Endodermal cell (in vitro differentiated cells): ENCODE measurements at regions not wholly inside any gene's neighbourhood (a gene's known extent, or its start where the extent isn't known, plus 50 kb on each side); places are given as distances from the start of the nearest gene placed in this dataset.

Experiments used
- DNase-seq: peaks from one replicate; pipeline ENCODE4 v3.0.0-alpha.2; 2017
- H3K27ac ChIP-seq: 2 replicates; pipeline ENCODE4 v1.5.1; 2013; ENCODE audit warnings: mild to moderate bottlenecking, low read depth, low read length, moderate library complexity
- H3K27me3 ChIP-seq: 2 replicates; pipeline ENCODE4 v1.6.1; 2013; ENCODE audit warnings: mild to moderate bottlenecking, low read length, moderate library complexity; ENCODE audit not compliant: insufficient read depth, control insufficient read depth, poor library complexity, severe bottlenecking
- H3K36me3 ChIP-seq: 2 replicates; pipeline ENCODE4 v1.7.0; 2013; ENCODE audit warnings: mild to moderate bottlenecking, low read length, moderate library complexity; ENCODE audit not compliant: control insufficient read depth, insufficient read depth
- H3K4me1 ChIP-seq: one replicate; pipeline ENCODE4 v1.7.0; 2013; ENCODE audit warnings: low read length; ENCODE audit not compliant: control insufficient read depth, insufficient read depth
- H3K4me3 ChIP-seq: 2 replicates; pipeline ENCODE4 v1.5.1; 2013; ENCODE audit warnings: mild to moderate bottlenecking, low read length, moderate library complexity
- H3K9ac ChIP-seq: 2 replicates; pipeline ENCODE4 v1.6.1; 2013; ENCODE audit warnings: mild to moderate bottlenecking, low read length, moderate library complexity; ENCODE audit not compliant: poor library complexity, severe bottlenecking; ENCODE audit errors: extremely low read depth
- H3K9me3 ChIP-seq: 2 replicates; pipeline ENCODE4 v1.6.1; 2013; ENCODE audit warnings: mild to moderate bottlenecking, low read length, moderate library complexity; ENCODE audit not compliant: control insufficient read depth
- H3K27ac Mint-ChIP-seq: 2 replicates; pipeline ENCODE4 v1.8.0; 2020; ENCODE audit warnings: mixed read lengths
- H3K27me3 Mint-ChIP-seq: 2 replicates; pipeline ENCODE4 v1.8.0; 2021; ENCODE audit warnings: mild to moderate bottlenecking, mixed read lengths; ENCODE audit not compliant: insufficient read depth
- H3K36me3 Mint-ChIP-seq: 2 replicates; pipeline ENCODE4 v1.8.0; 2020; ENCODE audit warnings: low read depth, mixed read lengths
- H3K4me1 Mint-ChIP-seq: 2 replicates; pipeline ENCODE4 v1.8.0; 2020; ENCODE audit warnings: mixed read lengths
- H3K4me3 Mint-ChIP-seq: 2 replicates; pipeline ENCODE4 v1.8.0; 2020; ENCODE audit warnings: mild to moderate bottlenecking, moderate library complexity, mixed read lengths
- H3K9me3 Mint-ChIP-seq: 2 replicates; pipeline ENCODE4 v1.8.0; 2020; ENCODE audit warnings: mild to moderate bottlenecking, mixed read lengths
- WGBS, 2 experiments: methylation state at CpG; one replicate each; pipeline versions ENCODE4 v1.1.5 to v1.1.7; 2013; ENCODE audit warnings: missing lambda C conversion rate in 2 of 2, mixed read lengths in 1 of 2; ENCODE audit not compliant: insufficient coverage in 1 of 2, insufficient read length in 1 of 2; 5-methylcytosine and 5-hydroxymethylcytosine counted together
- TF ChIP-seq, protein P1 (sequence below): fragments of 200-600 bp; sonication (generic); conservative IDR thresholded peaks from 2 replicates; pipeline ENCODE4 v1.5.0; 2021; ENCODE audit warnings: antibody characterized with exemption, mild to moderate bottlenecking

DNA sequence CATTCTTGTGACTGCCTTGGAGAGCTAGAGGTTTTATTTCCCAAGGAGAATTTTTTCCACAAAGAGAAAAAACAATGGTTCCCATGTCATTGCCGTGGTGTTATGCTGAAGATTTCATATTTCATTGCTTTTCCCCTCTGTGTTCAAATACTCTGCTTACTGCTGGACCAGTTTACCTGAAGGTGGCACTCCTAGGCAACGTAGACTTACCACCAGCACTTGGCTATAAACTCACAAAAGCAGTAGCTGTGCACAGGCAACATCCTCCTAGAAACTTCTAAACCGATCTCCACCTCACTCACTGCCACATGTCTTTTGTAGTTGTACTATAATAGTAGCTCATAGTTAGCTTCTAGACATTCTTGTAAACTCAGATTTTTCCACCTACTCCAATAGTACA lies 1319.7 kb upstream of the CRIM1 start:
- H3K27ac Mint-ChIP-seq = no peak overlapping the region
- no peak overlapping the region for H3K4me3 Mint-ChIP-seq
- no peaks in the 10 kb centered on the region for H3K27me3 Mint-ChIP-seq
- Histone ChIP-seq H3K9ac (no peak overlapping the region), H3K36me3 (no peaks in the 10 kb centered on the region), H3K9me3 (peaks cover 5% of the 10 kb centered on the region), H3K4me1 (no peaks in the 10 kb centered on the region), H3K27ac (no peak overlapping the region), H3K27me3 (no peaks in the 10 kb centered on the region), H3K4me3 (no peak overlapping the region)
- peak; percentile 32 for DNase-seq
- H3K36me3 Mint-ChIP-seq = no peaks in the 10 kb centered on the region
- H3K4me1 Mint-ChIP-seq = no peaks in the 10 kb centered on the region
- WGBS, 2 experiments = 80 to 95% methylated on average over 1 to 3 of the region's 3 CpGs
- TF ChIP-seq, protein P1, sequence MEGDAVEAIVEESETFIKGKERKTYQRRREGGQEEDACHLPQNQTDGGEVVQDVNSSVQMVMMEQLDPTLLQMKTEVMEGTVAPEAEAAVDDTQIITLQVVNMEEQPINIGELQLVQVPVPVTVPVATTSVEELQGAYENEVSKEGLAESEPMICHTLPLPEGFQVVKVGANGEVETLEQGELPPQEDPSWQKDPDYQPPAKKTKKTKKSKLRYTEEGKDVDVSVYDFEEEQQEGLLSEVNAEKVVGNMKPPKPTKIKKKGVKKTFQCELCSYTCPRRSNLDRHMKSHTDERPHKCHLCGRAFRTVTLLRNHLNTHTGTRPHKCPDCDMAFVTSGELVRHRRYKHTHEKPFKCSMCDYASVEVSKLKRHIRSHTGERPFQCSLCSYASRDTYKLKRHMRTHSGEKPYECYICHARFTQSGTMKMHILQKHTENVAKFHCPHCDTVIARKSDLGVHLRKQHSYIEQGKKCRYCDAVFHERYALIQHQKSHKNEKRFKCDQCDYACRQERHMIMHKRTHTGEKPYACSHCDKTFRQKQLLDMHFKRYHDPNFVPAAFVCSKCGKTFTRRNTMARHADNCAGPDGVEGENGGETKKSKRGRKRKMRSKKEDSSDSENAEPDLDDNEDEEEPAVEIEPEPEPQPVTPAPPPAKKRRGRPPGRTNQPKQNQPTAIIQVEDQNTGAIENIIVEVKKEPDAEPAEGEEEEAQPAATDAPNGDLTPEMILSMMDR = peak; percentile 52
- peaks cover 18% of the 10 kb centered on the region for H3K9me3 Mint-ChIP-seq

DNA sequence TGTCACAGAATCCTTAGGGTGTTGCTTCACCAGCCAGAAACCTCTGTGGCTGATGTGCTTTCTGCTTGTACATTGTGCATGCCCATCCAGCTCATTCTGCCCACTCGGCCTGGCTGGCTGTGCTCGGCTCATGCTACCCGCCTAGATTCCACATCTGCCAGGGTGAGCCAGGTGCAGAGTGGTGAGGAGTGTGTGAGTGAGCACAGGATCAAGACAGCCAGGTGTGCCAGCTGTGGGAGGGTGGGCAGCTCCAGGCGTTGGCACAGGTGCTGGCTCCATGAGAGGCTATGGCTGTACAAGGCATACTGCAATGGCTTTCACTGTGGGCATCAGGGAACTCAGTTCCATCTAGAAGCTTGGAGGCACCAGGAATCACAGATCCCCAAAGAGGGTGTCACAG lies 1321.8 kb upstream of the CRIM1 start:
- Histone ChIP-seq H3K9me3 (peaks cover 5% of the 10 kb centered on the region), H3K4me3 (no peak overlapping the region), H3K27ac (no peak overlapping the region), H3K4me1 (no peaks in the 10 kb centered on the region), H3K27me3 (no peaks in the 10 kb centered on the region), H3K9ac (no peak overlapping the region), H3K36me3 (no peaks in the 10 kb centered on the region)
- TF ChIP-seq, protein P1 = no peak
- DNase-seq = no peak
- H3K36me3 Mint-ChIP-seq = no peaks in the 10 kb centered on the region
- peaks cover 6% of the 10 kb centered on the region for H3K9me3 Mint-ChIP-seq
- no peak overlapping the region for H3K4me3 Mint-ChIP-seq
- H3K27me3 Mint-ChIP-seq = no peaks in the 10 kb centered on the region
- no peak overlapping the region for H3K27ac Mint-ChIP-seq
- WGBS, 2 experiments = 83 to 92% methylated on average over 1 to 4 of the region's 4 CpGs
- no peaks in the 10 kb centered on the region for H3K4me1 Mint-ChIP-seq

DNA sequence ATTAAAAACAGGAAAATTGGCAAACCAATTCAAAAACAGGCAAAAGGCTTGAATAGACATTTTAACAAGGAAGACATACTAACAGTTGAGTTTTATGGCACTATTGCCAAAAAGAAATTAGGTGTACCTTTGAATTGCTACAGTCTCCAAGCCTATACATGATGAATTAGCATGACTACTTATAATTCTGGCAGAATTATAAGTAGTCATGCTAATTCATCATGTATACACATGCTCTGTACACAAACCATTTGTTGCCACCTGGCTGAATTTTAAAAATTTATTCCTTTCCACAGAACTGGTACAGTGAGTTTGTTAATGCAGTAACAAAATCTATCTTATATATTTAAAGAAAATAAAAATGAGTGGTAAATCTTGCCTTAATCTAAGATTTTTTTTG lies 1332.0 kb upstream of the CRIM1 start:
- H3K4me3 ChIP-seq = no peak overlapping the region
- H3K36me3 ChIP-seq = no peaks in the 10 kb centered on the region
- peaks cover 2% of the 10 kb centered on the region for H3K9me3 Mint-ChIP-seq
- no peaks in the 10 kb centered on the region for H3K4me1 Mint-ChIP-seq
- no peak overlapping the region for H3K27ac Mint-ChIP-seq
- H3K4me1 ChIP-seq = no peaks in the 10 kb centered on the region
- H3K27ac ChIP-seq = no peak overlapping the region
- DNase-seq = no peak
- no peak overlapping the region for H3K9ac ChIP-seq
- H3K9me3 ChIP-seq = no peaks in the 10 kb centered on the region
- TF ChIP-seq, protein P1 = no peak
- H3K4me3 Mint-ChIP-seq = no peak overlapping the region
- H3K27me3 Mint-ChIP-seq = no peaks in the 10 kb centered on the region
- H3K36me3 Mint-ChIP-seq = no peaks in the 10 kb centered on the region
- H3K27me3 ChIP-seq = no peaks in the 10 kb centered on the region
